Glomerular visceral epithelial cell (primary cell): ENCODE measurements at regions not wholly inside any gene's neighbourhood (a gene's known extent, or its start where the extent isn't known, plus 50 kb on each side); places are given as distances from the start of the nearest gene placed in this dataset.

ENCODE experiments used
- DNase-seq: peaks from one replicate; pipeline ENCODE4 v3.0.0-alpha.2; 2016; ENCODE audit errors: extremely low spot score

DNA sequence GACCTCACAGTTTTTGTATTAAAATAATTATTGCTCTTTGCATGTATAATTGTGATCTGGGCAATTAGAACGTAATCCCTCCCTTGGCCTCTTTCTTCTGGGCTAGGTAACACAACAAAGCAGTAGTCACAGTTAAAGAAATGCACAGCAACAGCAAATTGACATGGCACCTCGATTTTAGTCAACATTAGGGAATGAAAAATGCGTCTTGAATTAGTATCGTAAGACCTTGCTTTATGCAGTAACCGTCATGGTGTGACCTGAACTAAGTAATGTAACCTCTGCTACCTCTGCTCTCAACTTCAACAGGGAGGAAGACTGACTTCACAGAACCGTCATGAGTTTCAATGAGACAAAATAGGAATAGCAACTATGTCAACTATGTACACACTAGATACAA, 265.4 kb upstream of the MAF start:
- no peak for DNase-seq

DNA sequence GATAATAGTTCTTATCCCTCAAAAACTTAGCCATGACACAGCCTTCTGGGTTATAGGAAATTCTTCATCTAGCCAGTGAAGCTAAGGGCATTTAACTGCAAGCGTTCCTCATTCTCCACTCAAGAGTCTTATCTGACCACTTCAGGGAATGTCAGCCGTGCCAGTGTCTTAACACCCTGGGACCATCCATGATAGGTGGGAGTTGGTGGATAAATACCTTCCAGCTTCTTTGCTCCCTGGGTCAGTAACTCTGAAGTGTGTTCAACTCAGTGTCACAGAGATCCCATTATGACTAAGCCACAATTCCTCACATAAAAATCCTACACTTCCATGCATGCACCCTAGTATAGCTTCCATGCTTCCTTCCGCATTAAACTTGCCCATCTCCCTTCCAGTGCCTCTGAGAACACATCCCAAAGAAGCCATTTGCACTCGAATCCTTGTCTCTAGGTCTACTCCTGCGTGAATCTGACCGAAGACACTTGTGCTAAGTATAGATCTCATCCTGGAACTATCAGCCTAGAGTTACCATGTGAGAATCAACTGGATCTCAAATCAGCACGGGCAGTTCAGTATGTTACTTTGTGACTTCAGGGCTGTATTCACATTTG, 264.3 kb upstream of the MAF start:
- no peak for DNase-seq

DNA sequence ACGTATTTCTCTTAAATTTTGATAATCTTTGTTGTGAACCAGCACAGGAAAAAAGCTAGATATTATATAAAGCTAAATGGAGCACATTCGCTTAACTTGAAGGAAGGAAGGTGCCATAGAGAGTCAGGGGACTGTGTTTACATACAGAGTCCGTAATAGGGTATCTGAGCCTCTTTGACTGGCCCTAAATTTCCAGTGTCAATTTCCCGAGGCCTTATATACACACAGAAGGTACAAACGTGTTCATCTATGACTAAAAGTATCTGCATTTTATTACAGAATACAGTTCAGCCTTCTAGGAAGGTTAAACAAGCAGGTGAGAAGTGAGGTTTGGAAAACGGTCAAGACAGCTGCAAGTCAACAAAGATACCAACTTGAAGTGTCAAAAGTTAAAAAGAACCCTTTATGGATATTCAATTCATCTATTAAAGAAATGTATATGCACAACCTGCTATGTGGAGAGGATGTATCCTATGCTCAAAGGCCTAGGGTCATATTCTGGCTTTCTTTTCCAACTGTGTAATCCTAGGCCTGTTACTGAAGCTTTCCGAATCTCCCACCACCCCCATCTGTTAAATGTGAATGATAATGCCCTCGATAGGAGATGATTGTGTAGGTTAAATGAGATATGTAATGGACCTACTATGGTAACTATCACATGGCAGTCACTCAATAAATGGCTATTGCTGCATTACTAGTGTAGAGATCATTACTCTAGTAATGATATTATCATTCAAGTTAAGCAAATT, 263.7 kb upstream of the MAF start:
- DNase-seq: no peak

DNA sequence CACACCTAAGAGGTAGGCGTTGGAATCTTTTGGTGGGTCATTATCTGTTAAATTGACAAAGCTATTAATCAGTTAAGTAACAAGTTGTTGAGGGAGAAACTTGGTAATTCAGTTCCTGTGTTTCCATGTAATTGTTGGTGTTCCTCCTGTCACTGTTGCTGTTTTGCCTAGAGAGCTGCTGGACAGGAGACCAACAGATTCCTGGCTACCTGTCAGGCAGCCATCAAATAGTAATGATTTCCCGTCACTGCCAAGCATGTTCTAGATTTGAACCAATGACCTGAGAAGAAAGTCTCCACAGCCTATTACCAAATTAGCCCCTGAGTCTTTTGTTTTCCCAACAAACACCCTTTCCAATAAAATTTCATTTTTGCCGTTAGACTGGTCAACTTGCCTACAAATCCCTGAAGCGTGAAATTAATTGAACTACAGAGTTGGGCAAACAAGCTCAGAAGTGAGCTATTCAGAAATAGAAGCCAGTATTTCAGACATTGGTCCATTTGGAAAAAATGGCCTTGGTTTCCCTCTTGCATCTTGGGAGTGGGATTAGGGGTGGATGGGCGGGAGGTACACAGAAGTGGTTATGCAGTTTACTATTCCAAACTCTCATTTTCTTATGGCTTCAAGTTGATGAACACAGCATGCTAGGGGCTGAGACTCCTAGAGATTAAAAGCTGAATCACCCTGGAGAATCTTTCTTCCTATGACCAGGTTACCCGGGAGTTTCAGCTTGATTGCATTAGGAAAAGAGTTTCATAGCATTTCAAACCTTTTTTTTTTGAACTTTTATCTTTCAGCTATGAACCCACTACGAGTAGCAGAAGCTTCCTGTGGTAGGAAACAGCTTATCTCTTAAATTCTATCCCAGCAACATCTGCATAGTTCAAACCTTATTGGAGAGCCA, 262.8 kb upstream of the MAF start:
- DNase-seq: no peak

DNA sequence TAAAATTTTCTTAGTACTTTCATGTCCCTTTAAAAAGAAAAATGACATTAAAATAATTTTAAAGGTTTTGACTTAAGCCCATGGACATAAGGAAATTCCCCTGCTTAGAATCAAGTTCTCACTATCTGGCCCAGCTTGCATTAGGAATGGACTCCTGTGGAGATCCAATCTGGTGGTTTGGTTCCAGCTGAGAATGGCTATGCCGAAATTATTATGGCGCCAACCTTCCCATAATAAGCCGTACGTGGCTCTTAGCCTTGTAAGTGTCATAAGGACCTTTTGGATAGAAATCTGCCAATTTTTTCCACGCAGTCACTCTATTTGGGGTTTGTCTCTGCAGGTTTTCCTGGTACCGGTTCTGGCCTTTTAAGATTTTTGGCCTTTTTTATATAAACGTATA, 262.1 kb upstream of the MAF start:
- no peak for DNase-seq

DNA sequence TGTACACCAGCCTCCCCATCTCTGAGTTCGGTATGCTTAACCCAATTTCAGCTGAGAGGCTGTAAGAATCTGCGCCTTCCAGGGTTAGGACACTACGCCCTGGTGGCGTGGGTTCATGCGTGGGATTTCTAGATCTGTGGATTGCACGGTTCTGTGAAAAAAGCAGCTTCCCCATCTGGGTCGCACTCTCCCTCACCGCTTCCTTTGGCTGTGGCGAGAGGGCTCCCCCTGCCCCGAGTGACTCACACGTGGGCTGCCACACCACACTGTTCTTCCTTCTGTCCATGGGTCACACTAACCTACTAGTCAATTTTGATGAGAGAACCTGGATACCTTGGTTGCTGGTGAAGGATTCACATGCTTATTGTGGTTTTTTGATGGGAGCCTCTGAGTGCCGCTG, 256.0 kb upstream of the MAF start:
- DNase-seq: no peak

DNA sequence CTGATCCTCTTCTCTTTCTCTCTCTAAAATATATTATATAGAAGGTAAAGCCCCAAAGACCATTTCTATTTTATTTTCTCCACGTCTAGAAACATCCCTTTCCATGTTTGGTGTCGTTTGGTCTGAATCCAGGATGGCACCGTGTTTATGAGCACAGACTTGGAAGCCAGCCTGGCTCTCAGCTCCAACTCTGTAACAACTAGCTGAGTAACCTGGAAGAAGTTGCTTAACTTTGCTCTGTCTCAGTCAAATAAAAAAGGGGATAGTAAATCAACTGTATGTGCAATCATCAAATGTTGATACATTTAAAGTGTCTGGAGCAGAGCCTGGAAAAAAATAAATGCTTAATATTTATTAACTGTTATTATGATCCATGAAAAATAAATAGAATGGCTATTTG, 249.8 kb upstream of the MAF start:
- DNase-seq: no peak

DNA sequence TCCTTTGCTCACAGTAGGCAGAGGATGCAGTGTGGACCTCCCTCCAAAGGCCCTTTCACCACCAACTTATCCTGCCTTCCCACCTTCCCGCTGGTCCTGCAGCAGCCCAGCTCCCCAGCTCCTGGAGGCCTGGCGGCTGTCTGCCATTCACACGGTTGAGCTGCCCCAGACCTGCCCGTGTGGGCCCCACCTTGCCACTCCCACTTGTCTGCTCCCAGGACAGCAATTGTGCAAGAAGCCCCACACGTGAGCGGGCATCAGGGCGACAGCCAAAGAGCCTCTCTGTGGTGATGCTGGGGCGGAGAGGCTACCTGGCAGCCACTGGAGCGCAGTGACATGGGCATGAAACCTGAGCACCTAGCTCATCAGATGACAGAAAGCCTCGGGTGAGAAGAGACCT, 248.6 kb upstream of the MAF start:
- DNase-seq: no peak

DNA sequence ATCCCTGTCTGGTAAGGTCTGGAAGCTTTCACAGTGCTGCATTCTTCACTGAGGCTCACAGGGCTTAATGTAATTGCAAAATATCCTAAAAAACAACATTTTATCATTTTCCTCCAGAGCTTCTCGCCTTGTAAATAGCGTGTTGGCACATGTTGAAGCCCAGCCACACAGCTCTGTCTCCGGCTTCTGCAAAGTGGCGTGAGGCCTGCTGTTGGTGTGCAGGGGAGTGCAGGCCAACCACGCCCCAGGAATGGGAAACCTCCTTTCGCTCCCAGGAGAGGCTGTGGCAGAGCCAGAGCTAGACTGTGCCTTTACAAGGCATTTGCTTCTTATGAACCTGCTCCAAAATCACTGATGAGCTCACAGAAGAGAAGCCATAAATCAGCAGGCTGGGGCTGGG, 248.2 kb upstream of the MAF start:
- no peak for DNase-seq

DNA sequence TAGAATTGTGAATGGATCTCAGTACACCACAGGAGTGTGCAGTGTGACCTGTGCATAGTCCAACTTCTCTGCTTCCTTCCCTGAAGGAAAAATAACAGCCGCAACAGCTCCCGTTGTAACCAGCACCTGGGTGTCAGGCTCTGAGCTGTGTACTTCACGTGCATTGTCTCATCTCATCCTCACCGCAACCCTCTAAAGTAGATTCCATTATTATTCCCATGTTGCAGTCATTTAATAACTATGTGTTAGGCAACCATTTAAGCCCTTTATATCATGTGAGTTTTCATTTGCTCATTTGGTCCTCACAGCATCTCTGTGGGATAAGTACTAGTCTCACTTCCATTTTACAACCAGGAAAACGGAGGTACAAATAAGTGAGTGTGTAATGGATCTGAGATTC, 247.0 kb upstream of the MAF start:
- DNase-seq: no peak

DNA sequence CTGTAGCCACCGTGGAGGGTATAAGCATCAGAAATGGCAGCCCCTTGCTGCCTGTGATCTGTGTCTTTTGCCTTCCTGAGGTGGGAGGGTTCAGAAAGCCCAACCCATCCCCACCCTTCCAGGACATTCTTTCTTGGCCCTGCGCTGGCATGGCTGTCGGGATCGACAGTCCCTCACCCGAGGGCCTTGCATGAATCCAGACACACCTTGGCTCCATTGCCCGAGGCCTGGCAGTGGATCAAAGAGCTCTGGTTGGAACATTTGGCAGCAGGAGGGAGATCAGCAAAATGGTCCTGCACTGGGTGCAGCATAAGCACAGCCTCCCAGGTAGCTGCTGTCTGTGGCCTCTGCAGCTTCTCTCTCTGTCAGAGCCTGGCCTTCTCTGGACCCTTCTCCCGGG, 246.6 kb upstream of the MAF start:
- DNase-seq: no peak

DNA sequence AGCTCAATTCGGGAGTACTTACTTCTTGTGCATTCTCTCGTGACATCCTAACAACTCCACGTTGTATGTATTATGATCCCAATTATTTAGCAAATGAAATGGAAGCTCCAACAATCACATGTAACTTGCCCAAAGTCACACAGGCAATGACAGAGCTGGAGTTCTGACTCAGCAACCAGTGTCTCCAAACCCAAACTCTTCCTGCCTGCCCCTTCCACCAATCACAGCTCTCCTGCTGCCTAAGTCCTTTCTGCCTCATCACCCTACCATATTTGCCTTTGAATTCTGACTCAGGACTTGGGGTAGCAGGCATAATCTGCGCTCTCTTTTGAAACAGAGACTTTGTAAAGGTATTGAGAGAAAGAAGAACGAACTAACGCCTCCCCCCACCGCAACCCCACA, 245.2 kb upstream of the MAF start:
- no peak for DNase-seq

DNA sequence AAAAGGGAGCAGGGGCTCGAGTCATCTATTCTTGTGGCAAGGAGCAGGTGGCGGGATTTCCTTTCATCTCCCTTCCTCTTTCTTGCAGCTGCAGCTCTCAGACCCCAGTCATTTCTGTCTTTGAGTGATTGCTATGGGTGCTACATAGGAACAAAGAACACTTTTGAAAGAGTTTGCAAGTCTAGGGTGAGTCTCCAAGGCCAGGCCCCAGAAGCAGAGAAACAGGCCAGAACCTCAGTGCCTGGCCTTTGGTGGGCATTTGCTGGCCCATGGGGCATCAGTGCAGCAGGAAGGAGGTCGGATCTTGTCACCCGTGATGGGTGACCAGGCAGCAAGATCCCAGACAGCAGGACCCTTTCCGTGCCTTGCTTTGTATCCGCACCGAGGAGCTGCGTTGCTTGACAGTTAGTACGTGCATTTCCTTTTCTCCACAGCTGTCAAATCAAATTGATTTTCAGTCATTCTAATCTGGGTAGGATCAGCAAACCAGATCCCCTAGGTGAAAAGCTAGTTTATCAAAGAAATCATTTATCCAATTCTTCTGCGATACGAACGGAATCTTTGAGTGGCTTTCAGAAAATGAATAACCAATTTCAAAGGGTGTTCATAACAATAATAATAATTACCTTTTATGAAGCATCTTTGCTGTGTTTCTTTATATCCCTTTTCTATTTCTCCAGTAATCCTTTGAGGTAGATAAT, 244.6 kb upstream of the MAF start:
- DNase-seq: no peak

DNA sequence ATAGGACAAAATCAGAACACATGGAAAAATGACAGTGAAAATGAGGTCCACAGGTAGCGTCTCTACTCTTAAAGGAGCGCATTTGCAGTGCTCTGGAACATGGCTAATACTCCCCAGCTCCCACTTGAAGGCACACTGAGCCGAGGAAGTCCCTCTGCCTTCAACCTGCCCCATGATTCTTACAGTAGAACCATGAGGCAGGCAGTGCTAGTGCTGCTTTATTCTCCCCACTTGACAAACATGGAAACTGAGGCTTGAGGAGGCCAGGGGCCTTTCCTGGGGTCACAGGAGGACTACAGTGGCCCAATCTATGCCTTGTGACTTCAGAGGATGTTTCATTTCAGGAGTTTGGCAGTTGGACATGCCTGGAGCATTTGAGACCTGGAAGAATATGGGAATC, 244.1 kb upstream of the MAF start:
- no peak for DNase-seq

DNA sequence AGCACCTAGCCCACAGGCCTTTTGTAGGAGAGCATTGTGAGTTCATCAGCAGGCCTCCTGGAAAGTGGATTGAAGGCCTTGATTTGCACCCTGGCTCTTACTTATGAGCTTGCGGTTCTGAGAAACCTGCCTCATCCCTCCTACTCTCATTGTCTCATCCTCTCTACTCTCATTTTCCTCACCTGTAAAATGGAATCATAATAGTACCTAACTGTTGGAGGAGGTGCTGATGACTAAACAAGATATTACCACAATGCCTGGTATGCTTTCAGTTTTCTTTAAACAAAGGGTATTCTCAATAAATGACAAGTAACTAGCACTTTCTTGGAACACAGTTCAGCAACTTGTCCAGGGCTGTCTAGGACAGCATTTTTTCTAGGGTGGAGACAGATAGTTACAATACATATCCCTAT, 243.1 kb upstream of the MAF start:
- DNase-seq: no peak

DNA sequence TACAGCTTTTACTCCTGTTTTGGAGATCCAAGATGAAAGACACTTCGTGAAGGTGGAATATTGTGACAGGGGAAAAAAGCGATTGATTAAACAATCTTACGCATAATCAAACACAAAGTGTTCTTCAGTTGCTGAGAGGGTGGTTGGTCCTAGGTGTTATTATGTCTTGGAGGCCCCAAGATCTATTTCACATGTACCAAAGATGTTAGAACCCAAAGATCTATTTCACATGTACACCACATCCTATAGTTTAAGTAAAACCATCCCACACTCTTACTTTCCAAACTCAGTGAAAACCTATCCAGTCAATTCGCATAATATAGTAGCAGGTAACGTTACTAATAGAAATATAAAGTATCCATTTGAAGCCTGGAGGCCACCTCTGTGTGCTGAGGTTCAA, 242.6 kb upstream of the MAF start:
- no peak for DNase-seq

DNA sequence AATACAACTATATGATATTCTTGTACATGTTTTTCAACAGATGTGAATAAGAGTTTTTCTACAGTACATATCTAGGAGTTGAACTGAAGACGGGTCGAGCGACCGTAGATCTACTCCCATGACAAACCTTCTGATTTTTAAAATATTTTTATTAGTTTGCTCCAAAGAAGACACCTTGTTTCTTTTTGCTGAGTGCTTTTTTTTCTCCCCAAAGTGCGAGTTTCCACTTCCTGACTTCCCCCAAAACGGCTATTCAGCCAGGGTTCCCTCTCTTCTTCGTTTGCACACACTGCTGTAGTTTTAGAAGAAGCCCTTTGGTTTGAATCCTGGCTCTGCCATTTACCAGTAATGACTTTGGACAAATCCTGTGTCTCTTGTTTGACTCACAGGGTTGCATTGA, 241.7 kb upstream of the MAF start:
- DNase-seq: no peak

DNA sequence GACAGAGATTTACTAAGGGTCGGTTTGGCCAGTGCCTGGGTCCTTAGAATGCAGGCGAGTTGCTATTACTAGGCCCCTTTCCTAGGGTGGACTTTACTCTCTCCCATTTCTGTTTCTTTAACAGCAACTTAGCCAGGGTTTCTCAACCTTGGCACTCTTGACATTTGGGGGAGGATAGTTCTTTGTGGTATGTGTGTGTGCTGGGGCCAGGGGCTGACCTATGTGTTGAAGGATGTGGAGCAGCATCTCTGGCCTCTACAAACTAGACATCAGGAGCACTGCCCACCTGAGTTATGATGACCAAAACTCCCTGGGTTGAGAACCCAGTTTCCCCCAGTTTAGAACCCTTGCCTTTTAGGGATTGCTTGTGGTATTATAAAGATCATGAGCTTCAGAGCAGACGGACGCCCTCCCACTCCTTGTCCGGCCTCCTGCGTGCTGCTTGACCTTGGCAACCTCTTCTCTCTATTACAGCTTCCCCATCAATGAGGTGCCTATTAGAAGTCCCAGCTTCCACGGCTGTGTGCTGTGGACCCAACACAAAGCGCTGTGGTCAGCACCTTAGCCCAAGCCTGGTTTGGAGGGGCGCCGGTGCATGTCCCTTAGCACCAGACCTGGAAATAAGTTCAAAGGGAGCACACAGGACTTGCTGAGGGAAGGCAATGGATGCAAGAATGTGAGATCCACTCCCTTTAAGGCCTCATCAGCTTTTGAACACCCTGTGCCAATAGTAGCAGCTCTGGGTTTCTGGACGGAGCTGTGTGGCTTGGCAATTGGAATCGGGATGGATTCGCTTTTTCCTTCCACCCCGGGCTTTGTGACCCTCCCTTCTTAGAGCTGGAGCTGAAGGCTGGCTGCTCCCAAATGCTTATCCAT, 239.2 kb upstream of the MAF start:
- no peak for DNase-seq

DNA sequence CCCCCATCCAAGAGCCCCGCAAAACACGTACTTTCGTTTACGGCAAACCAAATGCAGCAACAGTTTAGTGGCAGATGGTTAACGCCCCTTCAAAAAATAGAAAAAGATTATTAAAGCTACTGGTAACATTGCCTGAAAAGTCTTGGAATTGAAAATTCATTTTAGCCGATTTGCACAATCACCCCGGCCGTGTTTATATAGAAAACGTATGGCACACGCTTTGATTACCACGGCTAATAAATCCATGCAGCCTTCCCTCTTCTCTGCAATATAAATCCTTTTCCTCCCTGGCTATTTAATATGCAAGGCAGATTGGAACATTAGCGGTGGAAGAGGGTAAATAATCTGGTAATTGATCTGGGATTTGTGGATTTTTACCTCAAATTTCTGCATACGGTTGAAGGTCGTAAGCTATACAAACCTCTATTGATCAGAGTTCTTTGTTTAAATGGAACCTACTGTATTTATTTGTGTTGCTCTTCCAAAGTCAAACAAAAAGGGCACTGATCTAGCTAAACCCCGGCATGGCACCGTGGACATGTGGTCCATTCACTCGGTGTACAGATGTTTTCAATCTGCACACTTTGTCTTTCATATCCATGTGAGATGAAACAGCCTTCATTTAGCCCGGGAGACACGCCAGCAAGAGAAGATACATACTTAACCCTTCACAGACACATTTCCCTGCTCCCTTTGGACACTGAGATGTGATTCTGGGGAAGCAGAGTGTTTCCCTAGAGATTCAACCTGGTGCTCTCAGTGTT, 238.1 kb upstream of the MAF start:
- no peak for DNase-seq

DNA sequence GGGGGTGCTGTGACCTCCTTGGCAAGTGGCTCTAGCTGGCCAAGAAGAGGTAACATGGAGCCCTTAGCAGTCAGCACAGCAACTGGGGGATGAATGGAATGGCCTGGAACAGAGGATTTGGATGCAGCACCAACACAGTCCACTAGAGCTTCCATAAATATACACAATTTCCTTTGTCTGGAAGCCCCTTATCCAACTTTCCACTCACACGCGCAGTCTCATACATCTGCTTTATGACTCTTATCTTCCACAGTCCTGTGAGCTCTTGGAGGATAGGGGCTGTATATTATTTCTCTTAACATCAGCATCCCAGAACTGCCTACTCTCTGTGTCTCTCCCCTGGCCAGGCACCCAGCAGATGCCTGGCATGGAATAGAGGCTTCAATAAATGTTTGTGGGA, 235.6 kb upstream of the MAF start:
- DNase-seq: no peak

DNA sequence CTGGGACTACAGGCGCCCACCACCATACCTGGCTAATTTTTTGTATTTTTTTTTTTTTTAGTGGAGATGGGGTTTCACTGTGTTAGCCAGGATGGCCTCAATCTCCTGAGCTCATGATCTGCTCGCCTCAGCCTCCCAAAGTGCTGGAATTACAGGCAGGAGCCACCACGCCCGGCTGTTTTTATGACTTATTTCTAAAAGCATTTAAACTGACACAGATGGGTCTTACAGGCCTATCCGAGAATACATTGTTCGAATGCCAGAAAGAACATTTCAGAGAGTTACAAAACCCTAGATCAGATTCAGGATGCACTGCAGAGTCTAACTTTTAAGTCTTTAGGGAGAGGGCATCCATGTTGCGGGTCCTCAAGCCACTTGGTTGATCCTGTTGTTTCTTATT, 234.7 kb upstream of the MAF start:
- no peak for DNase-seq
